ENCODE measurements at regions not wholly inside any gene's neighbourhood (a gene's known extent, or its start where the extent isn't known, plus 50 kb on each side); places are given as distances from the start of the nearest gene placed in this dataset.

- Histone ChIP-seq H2BK15ac (replicated peaks; ENCODE audit: low read depth) (no peak overlapping the region), H3K4me3 (ENCODE audit: low read length) (no peak overlapping the region), H3K4me2 (ENCODE audit: low read length) (no peak overlapping the region), H3K27ac (ENCODE audit: low read depth, low read length) (no peak overlapping the region), H3K36me3 (ENCODE audit: control insufficient read depth, insufficient read depth, low read length) (no peaks in the 10 kb centered on the region), H3K4ac (ENCODE audit: low read depth, low read length) (no peak overlapping the region), H3K9ac (ENCODE audit: low read length) (no peak overlapping the region), H3K18ac (ENCODE audit: low read length) (no peak overlapping the region), H4K8ac (ENCODE audit: low read depth, low read length) (no peak overlapping the region), H3K79me1 (ENCODE audit: low read length) (no peaks in the 10 kb centered on the region), H2BK5ac (ENCODE audit: low read length) (no peak overlapping the region), H3K23ac (ENCODE audit: low read length) (no peak overlapping the region), H3K79me2 (ENCODE audit: control insufficient read depth, insufficient read depth, low read length) (no peaks in the 10 kb centered on the region), H3K27me3 (ENCODE audit: insufficient read depth, low read length, poor library complexity) (no peaks in the 10 kb centered on the region), H2AK5ac (ENCODE audit: low read length) (no peak overlapping the region), H3K4me1 (ENCODE audit: control insufficient read depth, low read depth, low read length) (peaks cover 2% of the 10 kb centered on the region), H3K56ac (ENCODE audit: low read length) (no peak overlapping the region), H4K5ac (ENCODE audit: low read length) (no peak overlapping the region), H2BK120ac (ENCODE audit: low read depth, low read length) (no peak overlapping the region)
- DNase-seq: no peak
- WGBS (ENCODE audit: extremely low coverage, insufficient coverage, low lambda C conversion rate): 100% methylated on average over 1 of the region's 5 CpGs
Measured at GRCh38 chr7:121793716-121794115, 79.2 kb upstream of the PTPRZ1 start.

GRCh38 chr7:121777672-121778071, 95.3 kb upstream of the PTPRZ1 start:
- Histone ChIP-seq H3K4me3 (ENCODE audit: low read length) (no peak overlapping the region), H3K4me1 (ENCODE audit: control insufficient read depth, low read depth, low read length) (no peaks in the 10 kb centered on the region), H3K79me2 (ENCODE audit: control insufficient read depth, insufficient read depth, low read length) (no peaks in the 10 kb centered on the region), H3K4ac (ENCODE audit: low read depth, low read length) (no peak overlapping the region), H3K27me3 (ENCODE audit: insufficient read depth, low read length, poor library complexity) (no peaks in the 10 kb centered on the region), H3K18ac (ENCODE audit: low read length) (no peak overlapping the region), H2BK5ac (ENCODE audit: low read length) (no peak overlapping the region), H2AK5ac (ENCODE audit: low read length) (no peak overlapping the region), H3K9ac (ENCODE audit: low read length) (no peak overlapping the region), H3K79me1 (ENCODE audit: low read length) (no peaks in the 10 kb centered on the region), H4K5ac (ENCODE audit: low read length) (no peak overlapping the region), H2BK120ac (ENCODE audit: low read depth, low read length) (no peak overlapping the region), H2BK15ac (replicated peaks; ENCODE audit: low read depth) (no peak overlapping the region), H3K27ac (ENCODE audit: low read depth, low read length) (no peak overlapping the region), H3K36me3 (ENCODE audit: control insufficient read depth, insufficient read depth, low read length) (no peaks in the 10 kb centered on the region), H3K56ac (ENCODE audit: low read length) (no peak overlapping the region), H4K8ac (ENCODE audit: low read depth, low read length) (no peak overlapping the region), H3K23ac (ENCODE audit: low read length) (no peak overlapping the region), H3K4me2 (ENCODE audit: low read length) (no peak overlapping the region)
- DNase-seq: no peak
- WGBS (ENCODE audit: extremely low coverage, insufficient coverage, low lambda C conversion rate): no CpG with 5 or more reads among the region's 3 CpGs

- no peak overlapping the region for H3K4me3 ChIP-seq (ENCODE audit: low read length)
- H3K4ac ChIP-seq (ENCODE audit: low read depth, low read length): no peak overlapping the region
- no peak overlapping the region for H4K5ac ChIP-seq (ENCODE audit: low read length)
- no peaks in the 10 kb centered on the region for H3K4me1 ChIP-seq (ENCODE audit: control insufficient read depth, low read depth, low read length)
- H3K4me2 ChIP-seq (ENCODE audit: low read length): no peak overlapping the region
- H2BK15ac ChIP-seq (replicated peaks; ENCODE audit: low read depth): no peak overlapping the region
- no peaks in the 10 kb centered on the region for H3K79me2 ChIP-seq (ENCODE audit: control insufficient read depth, insufficient read depth, low read length)
- H3K18ac ChIP-seq (ENCODE audit: low read length): no peak overlapping the region
- no peak overlapping the region for H2BK5ac ChIP-seq (ENCODE audit: low read length)
- H2AK5ac ChIP-seq (ENCODE audit: low read length): no peak overlapping the region
- H3K27me3 ChIP-seq (ENCODE audit: insufficient read depth, low read length, poor library complexity): no peaks in the 10 kb centered on the region
- no peak overlapping the region for H3K56ac ChIP-seq (ENCODE audit: low read length)
- no CpG with 5 or more reads among the region's 3 CpGs for WGBS (ENCODE audit: extremely low coverage, insufficient coverage, low lambda C conversion rate)
- DNase-seq: no peak
- H3K79me1 ChIP-seq (ENCODE audit: low read length): no peaks in the 10 kb centered on the region
- no peak overlapping the region for H3K9ac ChIP-seq (ENCODE audit: low read length)
- H3K23ac ChIP-seq (ENCODE audit: low read length): no peak overlapping the region
- H3K36me3 ChIP-seq (ENCODE audit: control insufficient read depth, insufficient read depth, low read length): no peaks in the 10 kb centered on the region
- H3K27ac ChIP-seq (ENCODE audit: low read depth, low read length): no peak overlapping the region
- H4K8ac ChIP-seq (ENCODE audit: low read depth, low read length): no peak overlapping the region
- H2BK120ac ChIP-seq (ENCODE audit: low read depth, low read length): no peak overlapping the region
Measured at GRCh38 chr7:121774563-121774962, 98.4 kb upstream of the PTPRZ1 start.

GRCh38 chr7:121766676-121767075, 106.3 kb upstream of the PTPRZ1 start:
- H3K4me2 ChIP-seq (ENCODE audit: low read length): no peak overlapping the region
- H2AK5ac ChIP-seq (ENCODE audit: low read length): no peak overlapping the region
- no peak overlapping the region for H2BK15ac ChIP-seq (replicated peaks; ENCODE audit: low read depth)
- DNase-seq: no peak
- no peaks in the 10 kb centered on the region for H3K79me2 ChIP-seq (ENCODE audit: control insufficient read depth, insufficient read depth, low read length)
- WGBS (ENCODE audit: extremely low coverage, insufficient coverage, low lambda C conversion rate): no CpG with 5 or more reads among the region's 1 CpG
- H2BK120ac ChIP-seq (ENCODE audit: low read depth, low read length): no peak overlapping the region
- H3K4me3 ChIP-seq (ENCODE audit: low read length): no peak overlapping the region
- H3K27ac ChIP-seq (ENCODE audit: low read depth, low read length): no peak overlapping the region
- H3K79me1 ChIP-seq (ENCODE audit: low read length): no peaks in the 10 kb centered on the region
- no peak overlapping the region for H3K18ac ChIP-seq (ENCODE audit: low read length)
- no peak overlapping the region for H4K5ac ChIP-seq (ENCODE audit: low read length)
- H3K56ac ChIP-seq (ENCODE audit: low read length): no peak overlapping the region
- H3K27me3 ChIP-seq (ENCODE audit: insufficient read depth, low read length, poor library complexity): no peaks in the 10 kb centered on the region
- no peak overlapping the region for H3K4ac ChIP-seq (ENCODE audit: low read depth, low read length)
- H2BK5ac ChIP-seq (ENCODE audit: low read length): no peak overlapping the region
- H3K36me3 ChIP-seq (ENCODE audit: control insufficient read depth, insufficient read depth, low read length): no peaks in the 10 kb centered on the region
- no peaks in the 10 kb centered on the region for H3K4me1 ChIP-seq (ENCODE audit: control insufficient read depth, low read depth, low read length)
- H3K9ac ChIP-seq (ENCODE audit: low read length): no peak overlapping the region
- H4K8ac ChIP-seq (ENCODE audit: low read depth, low read length): no peak overlapping the region
- H3K23ac ChIP-seq (ENCODE audit: low read length): no peak overlapping the region

GRCh38 chr7:121761399-121761798, 111.6 kb upstream of the PTPRZ1 start:
- Histone ChIP-seq H3K4ac (ENCODE audit: low read depth, low read length) (no peak overlapping the region), H3K23ac (ENCODE audit: low read length) (no peak overlapping the region), H3K36me3 (ENCODE audit: control insufficient read depth, insufficient read depth, low read length) (no peaks in the 10 kb centered on the region), H2BK120ac (ENCODE audit: low read depth, low read length) (no peak overlapping the region), H2BK15ac (replicated peaks; ENCODE audit: low read depth) (no peak overlapping the region), H3K27me3 (ENCODE audit: insufficient read depth, low read length, poor library complexity) (no peaks in the 10 kb centered on the region), H3K9ac (ENCODE audit: low read length) (no peak overlapping the region), H3K4me1 (ENCODE audit: control insufficient read depth, low read depth, low read length) (no peaks in the 10 kb centered on the region), H3K79me1 (ENCODE audit: low read length) (no peaks in the 10 kb centered on the region), H3K4me2 (ENCODE audit: low read length) (no peak overlapping the region), H4K5ac (ENCODE audit: low read length) (no peak overlapping the region), H3K4me3 (ENCODE audit: low read length) (no peak overlapping the region), H3K18ac (ENCODE audit: low read length) (no peak overlapping the region), H4K8ac (ENCODE audit: low read depth, low read length) (no peak overlapping the region), H2BK5ac (ENCODE audit: low read length) (no peak overlapping the region), H3K79me2 (ENCODE audit: control insufficient read depth, insufficient read depth, low read length) (no peaks in the 10 kb centered on the region), H3K27ac (ENCODE audit: low read depth, low read length) (no peak overlapping the region), H3K56ac (ENCODE audit: low read length) (no peak overlapping the region), H2AK5ac (ENCODE audit: low read length) (no peak overlapping the region)
- DNase-seq: no peak
- no CpG with 5 or more reads among the region's 1 CpG for WGBS (ENCODE audit: extremely low coverage, insufficient coverage, low lambda C conversion rate)

GRCh38 chr7:121755818-121756552, 117.0 kb upstream of the PTPRZ1 start:
- Histone ChIP-seq H4K5ac (ENCODE audit: low read length) (no peak overlapping the region), H3K56ac (ENCODE audit: low read length) (no peak overlapping the region), H3K27ac (ENCODE audit: low read depth, low read length) (no peak overlapping the region), H3K4ac (ENCODE audit: low read depth, low read length) (no peak overlapping the region), H3K4me3 (ENCODE audit: low read length) (no peak overlapping the region), H3K4me2 (ENCODE audit: low read length) (no peak overlapping the region), H2BK120ac (ENCODE audit: low read depth, low read length) (no peak overlapping the region), H3K23ac (ENCODE audit: low read length) (no peak overlapping the region), H4K8ac (ENCODE audit: low read depth, low read length) (no peak overlapping the region), H3K9ac (ENCODE audit: low read length) (no peak overlapping the region), H3K79me2 (ENCODE audit: control insufficient read depth, insufficient read depth, low read length) (no peaks in the 10 kb centered on the region), H3K27me3 (ENCODE audit: insufficient read depth, low read length, poor library complexity) (no peaks in the 10 kb centered on the region), H2BK15ac (replicated peaks; ENCODE audit: low read depth) (no peak overlapping the region), H2BK5ac (ENCODE audit: low read length) (no peak overlapping the region), H2AK5ac (ENCODE audit: low read length) (no peak overlapping the region), H3K79me1 (ENCODE audit: low read length) (no peaks in the 10 kb centered on the region), H3K18ac (ENCODE audit: low read length) (no peak overlapping the region), H3K4me1 (ENCODE audit: control insufficient read depth, low read depth, low read length) (no peaks in the 10 kb centered on the region), H3K36me3 (ENCODE audit: control insufficient read depth, insufficient read depth, low read length) (no peaks in the 10 kb centered on the region)
- WGBS (ENCODE audit: extremely low coverage, insufficient coverage, low lambda C conversion rate): no CpG with 5 or more reads among the region's 6 CpGs
- DNase-seq: peak; percentile 62

All from mesendoderm (in vitro differentiated cells).